B cell (primary cell): ENCODE measurements at regions not wholly inside any gene's neighbourhood (a gene's known extent, or its start where the extent isn't known, plus 50 kb on each side); places are given as distances from the start of the nearest gene placed in this dataset.

Experiments
- ATAC-seq: fragments of 200-7000 bp; cut with Tn5 transposase; one replicate; pipeline ENCODE4 v1.10.0; 2021; ENCODE audit warnings: low read depth, mild to moderate bottlenecking, moderate number of reproducible peaks, moderate library complexity
- CTCF ChIA-PET: fragments of 350-600 bp; sonication (Branson Sonifier 250); formaldehyde crosslinking; loops from one replicate; lab custom pipeline; 2021; ENCODE audit warnings: antibody characterized with exemption, inconsistent platforms; lab: Charles Lee
- POLR2A ChIA-PET: fragments of 350-600 bp; sonication (Branson Sonifier 250); formaldehyde crosslinking; loops from one replicate; lab custom pipeline; 2021; ENCODE audit warnings: antibody characterized with exemption; lab: Charles Lee
- DNase-seq: peaks from one replicate; pipeline ENCODE4 v3.0.0; 2013
- H2AFZ ChIP-seq: 2 replicates; pipeline ENCODE4 v1.6.1; 2012; ENCODE audit warnings: mild to moderate bottlenecking, low read depth, low read length; ENCODE audit not compliant: insufficient read depth, poor library complexity, severe bottlenecking
- H3K27ac ChIP-seq, 2 donors: 1 replicate in 1 of 2; 2 replicates in 1 of 2; pipeline ENCODE4 v1.5.1; 2012 to 2013; ENCODE audit warnings: low read length in 2 of 2, mild to moderate bottlenecking in 2 of 2, moderate library complexity in 1 of 2
- H3K27me3 ChIP-seq, 4 experiments: fragments of 200-600 bp in 1 of 4; sonication (generic) in 1 of 4; replicated peaks in 1 of 4; 1 replicate in 2 of 4; 2 replicates in 2 of 4; pipeline versions ENCODE4 v1.6.1 to v1.7.0; 2013 to 2016; ENCODE audit warnings: low read length in 3 of 4, mild to moderate bottlenecking in 2 of 4, mixed read lengths in 1 of 4, moderate library complexity in 1 of 4; ENCODE audit not compliant: insufficient read depth in 4 of 4, control insufficient read depth in 3 of 4; ENCODE audit errors: control extremely low read depth in 1 of 4
- H3K36me3 ChIP-seq, 2 experiments: replicated peaks in 1 of 2; 1 replicate in 1 of 2; 2 replicates in 1 of 2; pipeline versions ENCODE4 v1.6.1 to v1.7.1; 2013; ENCODE audit warnings: low read length in 1 of 2; ENCODE audit not compliant: insufficient read depth in 2 of 2, control insufficient read depth in 1 of 2; ENCODE audit errors: control extremely low read depth in 1 of 2, extremely low read depth in 1 of 2
- H3K4me1 ChIP-seq, 2 donors: fragments of 200-600 bp in 1 of 2; sonication (generic) in 1 of 2; 1 replicate in 1 of 2; 2 replicates in 1 of 2; pipeline versions ENCODE4 v1.5.1 to v1.6.1; 2013 to 2017; ENCODE audit warnings: low read length in 2 of 2; ENCODE audit not compliant: control insufficient read depth in 2 of 2, insufficient read depth in 2 of 2
- H3K4me2 ChIP-seq: replicated peaks from 2 replicates; pipeline ENCODE3; 2012; ENCODE audit warnings: mild to moderate bottlenecking, low read depth, low read length; ENCODE audit not compliant: poor library complexity, severe bottlenecking
- H3K4me3 ChIP-seq, 5 experiments: fragments of 200-600 bp in 1 of 5; sonication (generic) in 1 of 5; 1 replicate in 3 of 5; 2 replicates in 2 of 5; pipeline versions ENCODE4 v1.5.1 to v1.7.0; 2011 to 2016; ENCODE audit warnings: low read length in 4 of 5, mild to moderate bottlenecking in 4 of 5, low read depth in 2 of 5, control low read depth in 1 of 5, moderate library complexity in 1 of 5; ENCODE audit not compliant: insufficient read depth in 1 of 5; ENCODE audit errors: control extremely low read depth in 1 of 5, extremely low read depth in 1 of 5
- H3K79me2 ChIP-seq: fragments of 200-600 bp; sonication (generic); one replicate; pipeline ENCODE4 v1.6.0; 2016; ENCODE audit warnings: low read length; ENCODE audit not compliant: control insufficient read depth, insufficient read depth
- H3K9ac ChIP-seq: fragments of 200-600 bp; sonication (generic); 2 replicates; pipeline ENCODE4 v1.6.1; 2017; ENCODE audit warnings: mild to moderate bottlenecking, low read length, moderate library complexity
- H3K9me3 ChIP-seq, 3 donors: one replicate each; pipeline versions ENCODE4 v1.6.1 to v1.7.1; 2013; ENCODE audit warnings: low read length in 2 of 3; ENCODE audit not compliant: control insufficient read depth in 2 of 3, insufficient read depth in 1 of 3; ENCODE audit errors: control extremely low read depth in 1 of 3
- H4K20me1 ChIP-seq: 2 replicates; pipeline ENCODE4 v1.6.0; 2012; ENCODE audit warnings: mild to moderate bottlenecking, low read length; ENCODE audit not compliant: insufficient read depth, control insufficient read depth, poor library complexity, severe bottlenecking
- H3K27ac Mint-ChIP-seq: one replicate; pipeline ENCODE4 v1.8.0; 2021; ENCODE audit warnings: mixed read lengths
- H3K27me3 Mint-ChIP-seq: one replicate; pipeline ENCODE4 v1.8.0; 2021; ENCODE audit warnings: mixed read lengths
- H3K4me1 Mint-ChIP-seq: one replicate; pipeline ENCODE4 v1.8.0; 2021; ENCODE audit warnings: mixed read lengths
- H3K4me3 Mint-ChIP-seq: one replicate; pipeline ENCODE4 v1.8.0; 2021; ENCODE audit warnings: mixed read lengths
- H3K9me3 Mint-ChIP-seq: one replicate; pipeline ENCODE4 v1.8.0; 2022; ENCODE audit warnings: mixed read lengths; ENCODE audit not compliant: insufficient read depth
- EZH2 ChIP-seq: IDR thresholded peaks from 2 replicates; pipeline ENCODE4 v1.6.1; 2012; ENCODE audit warnings: borderline replicate concordance, low read depth, mild to moderate bottlenecking, moderate library complexity, low read length; ENCODE audit not compliant: insufficient read depth, poor library complexity, severe bottlenecking
- WGBS: methylation state at CpG from one replicate; pipeline ENCODE4 v1.1.5; 2013; ENCODE audit warnings: missing lambda C conversion rate; ENCODE audit not compliant: insufficient coverage; 5-methylcytosine and 5-hydroxymethylcytosine counted together
- intact Hi-C: fragments of 100-400 bp; cut with micrococcal nuclease; formaldehyde crosslinking; loops from one replicate; pipeline ENCODE4 v1.10.0; 2022
- TF ChIP-seq, protein P1 (sequence below): fragments of 200-600 bp; IDR thresholded peaks from one replicate; pipeline ENCODE4 v1.8.0; 2022; ENCODE audit warnings: antibody characterized with exemption, mild to moderate bottlenecking

DNA sequence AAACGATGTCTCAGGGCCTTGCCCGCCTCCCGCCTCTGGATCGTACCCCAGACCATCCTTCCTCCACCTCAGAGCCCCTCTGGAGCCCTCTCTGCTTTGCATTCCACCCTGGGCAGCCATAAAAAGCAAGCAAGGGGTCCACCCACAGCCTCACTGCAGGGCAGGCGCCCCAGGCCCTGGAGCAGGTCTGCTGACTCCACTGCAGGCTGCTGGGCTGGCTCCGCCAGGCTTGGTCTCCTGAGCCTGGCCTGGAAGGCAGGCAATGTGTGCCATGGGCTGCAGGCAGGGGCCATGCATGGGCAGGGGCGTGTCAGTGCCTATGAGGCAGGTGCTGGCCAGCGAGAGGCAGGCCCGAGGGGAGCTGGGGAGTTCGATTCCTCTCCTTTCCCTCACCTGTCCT is 186.0 kb downstream of the ANKRD30B start:
- ChIA-PET POLR2A (no interaction called here), CTCF (no interaction called here)
- Histone ChIP-seq H3K27ac (no peak overlapping the region), H3K4me1 (no peaks in the 10 kb centered on the region), H3K9ac (no peak overlapping the region), H2AFZ (no peak overlapping the region), H3K36me3 (no peaks in the 10 kb centered on the region), H4K20me1 (no peaks in the 10 kb centered on the region), H3K79me2 (no peaks in the 10 kb centered on the region), H3K4me3 (no peak overlapping the region), H3K4me2 (no peak overlapping the region), H3K27me3 (no peaks in the 10 kb centered on the region), H3K9me3 (peaks cover 0 to 21% (median 0%) of the 10 kb centered on the region in 3 donors)
- no peak overlapping the region for H3K4me3 Mint-ChIP-seq
- DNase-seq (no peak), ATAC-seq (no peak)
- no peaks in the 10 kb centered on the region for H3K4me1 Mint-ChIP-seq
- no peaks in the 10 kb centered on the region for H3K27me3 Mint-ChIP-seq
- 84% methylated on average over 10 of the region's 10 CpGs for WGBS
- intact Hi-C loops: no loop called here
- H3K27ac Mint-ChIP-seq: no peak overlapping the region
- no peaks in the 10 kb centered on the region for H3K9me3 Mint-ChIP-seq
- TF ChIP-seq EZH2: no peak
- TF ChIP-seq, protein P1, sequence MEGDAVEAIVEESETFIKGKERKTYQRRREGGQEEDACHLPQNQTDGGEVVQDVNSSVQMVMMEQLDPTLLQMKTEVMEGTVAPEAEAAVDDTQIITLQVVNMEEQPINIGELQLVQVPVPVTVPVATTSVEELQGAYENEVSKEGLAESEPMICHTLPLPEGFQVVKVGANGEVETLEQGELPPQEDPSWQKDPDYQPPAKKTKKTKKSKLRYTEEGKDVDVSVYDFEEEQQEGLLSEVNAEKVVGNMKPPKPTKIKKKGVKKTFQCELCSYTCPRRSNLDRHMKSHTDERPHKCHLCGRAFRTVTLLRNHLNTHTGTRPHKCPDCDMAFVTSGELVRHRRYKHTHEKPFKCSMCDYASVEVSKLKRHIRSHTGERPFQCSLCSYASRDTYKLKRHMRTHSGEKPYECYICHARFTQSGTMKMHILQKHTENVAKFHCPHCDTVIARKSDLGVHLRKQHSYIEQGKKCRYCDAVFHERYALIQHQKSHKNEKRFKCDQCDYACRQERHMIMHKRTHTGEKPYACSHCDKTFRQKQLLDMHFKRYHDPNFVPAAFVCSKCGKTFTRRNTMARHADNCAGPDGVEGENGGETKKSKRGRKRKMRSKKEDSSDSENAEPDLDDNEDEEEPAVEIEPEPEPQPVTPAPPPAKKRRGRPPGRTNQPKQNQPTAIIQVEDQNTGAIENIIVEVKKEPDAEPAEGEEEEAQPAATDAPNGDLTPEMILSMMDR: no peak

DNA sequence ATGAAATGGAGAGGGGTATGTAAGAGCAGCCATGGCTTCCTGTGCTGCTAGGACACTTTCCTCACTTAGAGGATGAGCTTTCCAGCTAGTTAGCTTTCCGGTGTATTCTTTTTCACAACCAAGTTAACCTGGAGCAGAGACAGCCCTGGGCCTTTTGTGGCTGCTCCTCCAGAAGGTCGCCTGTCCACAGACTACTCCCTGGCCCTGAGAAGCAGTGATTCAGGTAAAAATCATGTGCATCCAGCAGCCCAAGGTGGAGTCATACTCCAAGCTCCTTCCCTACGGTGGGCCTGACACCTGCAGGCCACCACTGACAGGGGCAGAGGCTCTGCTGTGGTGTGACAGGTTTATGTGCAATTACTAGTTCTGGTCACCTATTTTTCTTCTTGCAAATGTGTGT is 187.2 kb downstream of the ANKRD30B start:
- H4K20me1 ChIP-seq: no peaks in the 10 kb centered on the region
- CTCF ChIA-PET: no interaction called here
- H3K27me3 ChIP-seq: no peaks in the 10 kb centered on the region
- no peak overlapping the region for H3K9ac ChIP-seq
- no peak overlapping the region for H3K27ac ChIP-seq
- Mint-ChIP-seq H3K4me3 (no peak overlapping the region), H3K4me1 (no peaks in the 10 kb centered on the region), H3K27me3 (no peaks in the 10 kb centered on the region), H3K27ac (no peak overlapping the region), H3K9me3 (no peaks in the 10 kb centered on the region)
- ATAC-seq (no peak), DNase-seq (no peak)
- H3K4me1 ChIP-seq: no peaks in the 10 kb centered on the region
- H3K4me2 ChIP-seq: no peak overlapping the region
- peaks cover 0 to 23% (median 0%) of the 10 kb centered on the region in 3 donors for H3K9me3 ChIP-seq
- TF ChIP-seq EZH2: no peak
- TF ChIP-seq, protein P1: no peak
- H3K79me2 ChIP-seq: no peaks in the 10 kb centered on the region
- POLR2A ChIA-PET: no interaction called here
- H3K4me3 ChIP-seq: no peak overlapping the region
- H2AFZ ChIP-seq: no peak overlapping the region
- intact Hi-C loops: no loop called here
- no peaks in the 10 kb centered on the region for H3K36me3 ChIP-seq
- WGBS: 74% methylated on average over 3 of the region's 3 CpGs
